HFFc6 (cell line): ENCODE measurements at regions not wholly inside any gene's neighbourhood (a gene's known extent, or its start where the extent isn't known, plus 50 kb on each side); places are given as distances from the start of the nearest gene placed in this dataset.
"Not testable (repeated sequence)": the region's sequence is repeated elsewhere in the genome, so short reads cannot be mapped to it uniquely, and the experiment has no call there.

Experiments used
- DNase-seq: peaks from one replicate; pipeline ENCODE4 v3.0.0-alpha.2; 2018
- H3K27ac Mint-ChIP-seq: 2 replicates; pipeline ENCODE4 v1.8.0; 2020; ENCODE audit warnings: mild to moderate bottlenecking, mixed read lengths
- H3K27me3 Mint-ChIP-seq: 2 replicates; pipeline ENCODE4 v1.8.0; 2021; ENCODE audit warnings: mild to moderate bottlenecking, moderate library complexity, mixed read lengths; ENCODE audit not compliant: insufficient read depth
- H3K36me3 Mint-ChIP-seq: 2 replicates; pipeline ENCODE4 v1.8.0; 2021; ENCODE audit warnings: low read depth, mixed read lengths
- H3K4me1 Mint-ChIP-seq: 2 replicates; pipeline ENCODE4 v1.8.0; 2020; ENCODE audit warnings: low read depth, mixed read lengths
- H3K4me3 Mint-ChIP-seq: 2 replicates; pipeline ENCODE4 v1.8.0; 2020; ENCODE audit warnings: mild to moderate bottlenecking, moderate library complexity, mixed read lengths
- H3K9me3 Mint-ChIP-seq: 2 replicates; pipeline ENCODE4 v1.8.0; 2020; ENCODE audit warnings: mild to moderate bottlenecking, mixed read lengths
- CTCF ChIP-seq: fragments of 200-600 bp; sonication (generic); IDR thresholded peaks from 2 replicates; pipeline ENCODE4 v1.5.0; 2021; ENCODE audit warnings: antibody characterized with exemption, mild to moderate bottlenecking

DNA sequence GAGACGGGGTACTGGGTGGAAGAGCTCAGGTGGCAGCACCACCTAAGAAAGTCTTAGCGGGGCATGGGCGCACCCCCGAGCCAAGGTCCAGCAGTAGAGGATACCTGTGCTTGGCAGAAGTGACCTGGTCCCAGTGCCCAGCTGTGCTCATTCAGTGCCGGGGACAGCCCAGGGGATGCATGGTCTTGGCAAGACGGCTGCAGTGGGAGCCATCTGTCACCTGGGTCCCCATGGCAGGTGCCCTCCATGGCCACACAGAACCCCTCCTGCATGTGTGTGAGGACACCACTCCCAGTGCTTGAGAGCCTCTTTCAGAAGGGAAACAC is 664.7 kb downstream of the QKI start:
- no peak for TF ChIP-seq CTCF
- Mint-ChIP-seq H3K27ac (no peak overlapping the region), H3K27me3 (no peaks in the 10 kb centered on the region; the same call in 1 of the 2 replicates), H3K36me3 (no peaks in the 10 kb centered on the region), H3K4me3 (no peak overlapping the region), H3K4me1 (no peaks in the 10 kb centered on the region), H3K9me3 (peaks cover 42% of the 10 kb centered on the region)
- DNase-seq, result no peak

DNA sequence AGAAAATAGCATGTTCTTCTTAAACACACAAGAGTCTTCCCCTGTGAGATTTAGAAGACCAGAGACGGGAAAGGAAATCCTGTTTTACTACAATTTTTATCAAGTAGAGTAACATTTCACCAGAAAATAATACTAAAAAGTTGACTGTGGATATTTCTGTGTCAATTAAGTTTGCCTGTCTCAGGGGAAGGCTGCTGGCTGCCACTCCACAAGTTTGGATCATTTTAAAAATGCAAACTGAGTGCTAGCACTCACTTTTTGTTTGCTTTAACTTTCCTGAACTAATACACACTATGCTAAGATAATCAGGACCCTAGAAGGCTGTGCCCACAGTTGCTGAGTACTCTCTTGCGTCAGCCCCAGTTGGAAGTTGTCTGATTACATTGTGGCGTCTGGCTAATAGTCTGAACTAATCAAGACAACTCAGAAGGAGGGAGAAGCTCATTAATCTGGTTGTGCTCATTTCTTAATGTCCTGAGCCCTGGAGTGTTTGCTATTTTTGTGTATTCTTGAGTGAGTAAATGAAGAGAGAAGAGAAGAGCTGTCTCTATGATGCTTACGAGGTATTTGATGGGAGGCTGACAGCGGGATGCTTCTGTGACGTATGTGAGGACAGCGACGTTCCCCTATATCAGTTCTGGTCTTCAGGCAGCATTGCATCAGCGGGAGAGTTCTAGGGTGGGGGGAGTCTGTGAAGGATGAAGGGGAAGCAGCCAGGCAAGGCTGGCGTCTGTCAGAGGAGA is 664.2 kb downstream of the QKI start:
- TF ChIP-seq CTCF, result no peak
- no peaks in the 10 kb centered on the region; the same call in 1 of the 2 replicates for H3K27me3 Mint-ChIP-seq
- H3K36me3 Mint-ChIP-seq, result no peaks in the 10 kb centered on the region
- peaks cover 48% of the 10 kb centered on the region for H3K9me3 Mint-ChIP-seq
- no peaks in the 10 kb centered on the region for H3K4me1 Mint-ChIP-seq
- no peak overlapping the region for H3K4me3 Mint-ChIP-seq
- DNase-seq, result no peak
- H3K27ac Mint-ChIP-seq, result no peak overlapping the region

DNA sequence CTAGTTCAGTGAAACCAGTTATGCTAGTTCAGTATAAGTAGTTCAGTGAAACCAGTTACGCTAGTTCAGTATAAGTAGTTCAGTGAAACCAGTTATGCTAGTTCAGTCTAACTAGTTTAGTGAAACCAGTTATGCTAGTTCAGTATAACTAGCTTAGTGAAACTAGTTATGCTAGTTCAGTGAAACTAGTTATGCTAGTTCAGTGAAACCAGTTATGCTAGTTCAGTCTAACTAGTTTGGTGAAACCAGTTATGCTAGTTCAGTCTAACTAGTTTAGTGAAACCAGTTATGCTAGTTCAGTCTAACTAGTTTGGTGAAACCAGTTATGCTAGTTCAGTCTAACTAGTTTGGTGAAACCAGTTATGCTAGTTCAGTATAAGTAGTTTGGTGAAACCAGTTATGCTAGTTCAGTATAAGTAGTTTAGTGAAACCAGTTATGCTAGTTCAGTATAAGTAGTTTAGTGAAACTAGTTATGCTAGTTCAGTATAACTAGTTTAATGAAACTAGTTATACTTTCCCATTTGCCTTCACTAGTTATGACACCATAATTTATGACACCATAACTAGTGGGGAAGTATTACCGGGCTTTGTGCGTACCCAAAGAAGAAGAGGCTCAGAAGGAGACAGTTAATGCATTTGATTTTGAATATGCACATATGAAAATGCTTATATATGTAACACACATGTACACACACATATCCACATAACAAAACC is 662.5 kb downstream of the QKI start:
- DNase-seq, result not testable (repeated sequence)

DNA sequence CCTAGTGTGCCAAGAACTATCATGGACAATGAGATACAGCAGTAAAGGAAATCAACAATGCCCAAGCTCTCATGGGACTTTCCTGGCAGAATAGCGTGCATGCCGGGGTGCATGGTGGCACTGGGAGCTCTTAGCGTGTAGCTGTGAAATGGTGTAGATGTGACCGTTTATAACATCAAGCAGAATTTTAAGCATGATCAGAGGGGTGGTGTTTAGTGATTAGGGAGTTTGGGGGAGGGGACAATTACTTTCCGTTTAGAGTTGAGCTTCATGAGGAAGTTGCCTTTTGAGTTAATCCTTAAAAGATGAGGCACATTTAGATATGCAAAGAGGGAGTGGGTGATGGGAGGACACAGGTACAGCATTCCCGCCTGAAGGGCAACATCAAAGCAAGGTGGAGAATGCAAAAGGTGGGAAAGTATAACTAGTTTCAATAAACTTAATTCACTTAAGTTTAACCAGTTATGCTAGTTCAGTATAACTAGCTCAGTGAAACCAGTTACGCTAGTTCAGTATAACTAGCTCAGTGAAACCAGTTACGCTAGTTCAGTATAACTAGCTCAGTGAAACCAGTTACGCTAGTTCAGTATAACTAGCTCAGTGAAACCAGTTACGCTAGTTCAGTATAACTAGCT is 661.6 kb downstream of the QKI start:
- TF ChIP-seq CTCF, result no peak
- H3K27me3 Mint-ChIP-seq, result no peaks in the 10 kb centered on the region
- H3K27ac Mint-ChIP-seq, result no peak overlapping the region
- no peaks in the 10 kb centered on the region for H3K4me1 Mint-ChIP-seq
- no peaks in the 10 kb centered on the region for H3K36me3 Mint-ChIP-seq
- DNase-seq, result no peak
- peaks cover 34% of the 10 kb centered on the region for H3K9me3 Mint-ChIP-seq
- no peak overlapping the region for H3K4me3 Mint-ChIP-seq

More for the DNA sequence above, 662.5 kb downstream of the QKI start:
- not testable (repeated sequence) for H3K27me3 Mint-ChIP-seq, H3K27ac Mint-ChIP-seq, H3K4me3 Mint-ChIP-seq, H3K4me1 Mint-ChIP-seq, H3K36me3 Mint-ChIP-seq
- peaks cover 40% of the 10 kb centered on the region for H3K9me3 Mint-ChIP-seq

GRCh38 chr6:164072240-164072666 is 657.7 kb downstream of the QKI start:
- H3K36me3 Mint-ChIP-seq, result no peaks in the 10 kb centered on the region
- H3K27ac Mint-ChIP-seq, result no peak overlapping the region
- no peak overlapping the region for H3K4me3 Mint-ChIP-seq
- peaks cover 22% of the 10 kb centered on the region for H3K9me3 Mint-ChIP-seq
- TF ChIP-seq CTCF, result no peak
- no peaks in the 10 kb centered on the region for H3K4me1 Mint-ChIP-seq
- no peak for DNase-seq
- H3K27me3 Mint-ChIP-seq, result no peaks in the 10 kb centered on the region
